ENCODE measurements at regions not wholly inside any gene's neighbourhood (a gene's known extent, or its start where the extent isn't known, plus 50 kb on each side); places are given as distances from the start of the nearest gene placed in this dataset.

GRCh38 chr5:62144401-62145022 is 161.5 kb upstream of the KIF2A start:
- TF ChIP-seq CTCF (IDR thresholded peaks at IDR 0.05; ENCODE audit: low read depth, low read length) = no peak
- no peak for TF ChIP-seq EZH2phosphoT487 (IDR thresholded peaks at IDR 0.05; ENCODE audit: low read depth)

All from OCI-LY3 (cell line).